ENCODE measurements at regions not wholly inside any gene's neighbourhood (a gene's known extent, or its start where the extent isn't known, plus 50 kb on each side); places are given as distances from the start of the nearest gene placed in this dataset.

DNA sequence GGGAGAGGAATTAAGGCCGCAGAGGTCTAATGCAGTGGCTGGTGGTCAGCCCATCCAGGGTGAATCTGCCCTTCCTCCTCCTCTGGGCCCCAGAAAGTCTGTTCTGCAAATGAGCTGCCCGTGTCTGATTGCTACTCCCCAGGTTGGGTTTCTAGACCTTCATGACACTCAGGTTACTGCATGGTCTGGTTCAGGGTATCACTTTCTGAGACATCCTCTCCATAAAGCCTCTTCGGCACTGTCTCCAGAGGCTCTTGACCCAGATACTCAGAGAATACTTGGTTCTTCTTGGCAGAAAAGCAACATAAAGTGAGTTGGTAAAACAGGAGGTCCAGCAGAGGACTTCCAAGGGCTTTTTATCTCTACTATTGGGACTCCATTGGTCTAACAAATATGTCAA lies 62.5 kb upstream of the GDNF start:
- Histone ChIP-seq H3K27ac (ENCODE audit: low read depth in 1 of 2, low read length in 2 of 2) (no peak overlapping the region), H3K9me3 (ENCODE audit: control insufficient read depth in 1 of 2, insufficient read depth in 1 of 2, low read length in 2 of 2) (peaks cover 6 to 9% of the 10 kb centered on the region in 2 experiments), H3K27me3 (ENCODE audit: control insufficient read depth in 1 of 2, insufficient read depth in 2 of 2, low read length in 2 of 2) (no peaks in the 10 kb centered on the region), H3K4me1 (ENCODE audit: insufficient read depth, low read length) (no peaks in the 10 kb centered on the region), H3K4me3 (ENCODE audit: low read length) (no peak overlapping the region), H3K36me3 (ENCODE audit: insufficient read depth, low read length) (no peaks in the 10 kb centered on the region)
- ChIA-PET POLR2A (no interaction called here), CTCF (no interaction called here)
- no peak overlapping the region for H3K4me3 Mint-ChIP-seq
- DNase-seq (no peak), ATAC-seq (ENCODE audit: poor library complexity) (no peak)
- peaks cover 12% of the 10 kb centered on the region for H3K27me3 Mint-ChIP-seq
- H3K4me1 Mint-ChIP-seq (ENCODE audit: low read depth), result no peaks in the 10 kb centered on the region
- H3K36me3 Mint-ChIP-seq (ENCODE audit: low read depth), result no peaks in the 10 kb centered on the region
- peaks cover 2% of the 10 kb centered on the region for H3K9me3 Mint-ChIP-seq
- H3K27ac Mint-ChIP-seq, result no peak overlapping the region
- TF ChIP-seq, protein P1, sequence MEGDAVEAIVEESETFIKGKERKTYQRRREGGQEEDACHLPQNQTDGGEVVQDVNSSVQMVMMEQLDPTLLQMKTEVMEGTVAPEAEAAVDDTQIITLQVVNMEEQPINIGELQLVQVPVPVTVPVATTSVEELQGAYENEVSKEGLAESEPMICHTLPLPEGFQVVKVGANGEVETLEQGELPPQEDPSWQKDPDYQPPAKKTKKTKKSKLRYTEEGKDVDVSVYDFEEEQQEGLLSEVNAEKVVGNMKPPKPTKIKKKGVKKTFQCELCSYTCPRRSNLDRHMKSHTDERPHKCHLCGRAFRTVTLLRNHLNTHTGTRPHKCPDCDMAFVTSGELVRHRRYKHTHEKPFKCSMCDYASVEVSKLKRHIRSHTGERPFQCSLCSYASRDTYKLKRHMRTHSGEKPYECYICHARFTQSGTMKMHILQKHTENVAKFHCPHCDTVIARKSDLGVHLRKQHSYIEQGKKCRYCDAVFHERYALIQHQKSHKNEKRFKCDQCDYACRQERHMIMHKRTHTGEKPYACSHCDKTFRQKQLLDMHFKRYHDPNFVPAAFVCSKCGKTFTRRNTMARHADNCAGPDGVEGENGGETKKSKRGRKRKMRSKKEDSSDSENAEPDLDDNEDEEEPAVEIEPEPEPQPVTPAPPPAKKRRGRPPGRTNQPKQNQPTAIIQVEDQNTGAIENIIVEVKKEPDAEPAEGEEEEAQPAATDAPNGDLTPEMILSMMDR (IDR thresholded peaks at IDR 0.05), result no peak
- intact Hi-C loops (cut with DNase I, micrococcal nuclease), result no loop called here

DNA sequence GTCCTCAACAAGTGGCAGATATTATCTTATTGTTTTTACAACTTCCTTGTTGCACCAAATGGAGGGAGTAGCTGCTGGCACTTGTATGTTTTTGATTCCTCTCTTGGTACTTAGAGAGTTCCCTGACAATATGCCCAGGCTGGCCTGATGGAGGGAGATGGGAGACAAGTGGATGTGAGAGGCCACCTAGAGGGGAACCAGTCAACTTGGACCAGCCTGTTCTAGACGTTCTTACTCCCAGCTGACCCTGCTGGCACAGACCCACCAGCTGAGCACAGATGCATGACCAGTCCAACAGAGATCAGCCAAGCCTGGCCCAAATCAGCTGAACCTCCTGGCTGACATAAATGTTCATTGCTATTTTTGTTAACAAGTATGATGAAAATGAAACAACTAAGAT lies 60.9 kb upstream of the GDNF start:
- no peak overlapping the region for H3K27ac Mint-ChIP-seq
- CTCF ChIA-PET, result no interaction called here

DNA sequence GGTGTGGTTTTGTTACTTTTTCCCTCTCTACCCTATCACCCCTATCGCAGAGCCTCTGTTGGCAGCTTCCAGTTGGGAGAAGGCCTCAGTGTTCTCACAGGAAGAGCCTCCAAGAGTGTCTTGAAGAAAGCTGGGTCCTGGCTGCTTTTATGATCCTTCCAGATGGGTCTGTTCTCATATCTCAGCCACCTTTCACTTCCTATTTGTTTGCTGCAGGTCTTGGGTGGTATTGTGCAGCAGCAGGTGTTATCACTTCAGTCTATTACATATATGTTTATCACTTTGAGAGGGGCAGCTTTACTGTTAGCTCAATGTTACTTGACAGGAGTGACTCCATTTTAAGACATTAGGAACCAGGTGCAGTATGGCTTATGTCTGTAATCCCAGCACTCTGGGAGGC lies 59.2 kb upstream of the GDNF start:
- TF ChIP-seq, protein P1 (IDR thresholded peaks at IDR 0.05), result no peak
- no peaks in the 10 kb centered on the region for H3K27me3 ChIP-seq (ENCODE audit: control insufficient read depth in 1 of 2, insufficient read depth in 2 of 2, low read length in 2 of 2)
- H3K36me3 ChIP-seq (ENCODE audit: insufficient read depth, low read length), result no peaks in the 10 kb centered on the region
- CTCF ChIA-PET, result no interaction called here
- intact Hi-C loops (cut with DNase I, micrococcal nuclease), result no loop called here
- no peak for DNase-seq
- ATAC-seq (ENCODE audit: poor library complexity), result no peak
- Mint-ChIP-seq H3K4me3 (no peak overlapping the region), H3K4me1 (ENCODE audit: low read depth) (no peaks in the 10 kb centered on the region), H3K9me3 (no peaks in the 10 kb centered on the region), H3K36me3 (ENCODE audit: low read depth) (no peaks in the 10 kb centered on the region), H3K27me3 (no peaks in the 10 kb centered on the region), H3K27ac (no peak overlapping the region)
- H3K27ac ChIP-seq (ENCODE audit: low read depth in 1 of 2, low read length in 2 of 2), result no peak overlapping the region
- no peaks in the 10 kb centered on the region for H3K4me1 ChIP-seq (ENCODE audit: insufficient read depth, low read length)
- POLR2A ChIA-PET, result no interaction called here
- H3K9me3 ChIP-seq (ENCODE audit: control insufficient read depth in 1 of 2, insufficient read depth in 1 of 2, low read length in 2 of 2), result peaks cover 4 to 6% of the 10 kb centered on the region in 2 experiments
- no peak overlapping the region for H3K4me3 ChIP-seq (ENCODE audit: low read length)

More for the DNA sequence above, 60.9 kb upstream of the GDNF start:
- H3K9me3 ChIP-seq (ENCODE audit: control insufficient read depth in 1 of 2, insufficient read depth in 1 of 2, low read length in 2 of 2), result peaks cover 6% of the 10 kb centered on the region in 2 experiments
- no peaks in the 10 kb centered on the region for H3K36me3 ChIP-seq (ENCODE audit: insufficient read depth, low read length)
- intact Hi-C loops (cut with DNase I, micrococcal nuclease), result no loop called here
- TF ChIP-seq, protein P1 (IDR thresholded peaks at IDR 0.05), result no peak
- Mint-ChIP-seq H3K4me3 (no peak overlapping the region), H3K4me1 (ENCODE audit: low read depth) (no peaks in the 10 kb centered on the region), H3K36me3 (ENCODE audit: low read depth) (no peaks in the 10 kb centered on the region), H3K9me3 (no peaks in the 10 kb centered on the region), H3K27me3 (peaks cover 3% of the 10 kb centered on the region)
- no peak overlapping the region for H3K4me3 ChIP-seq (ENCODE audit: low read length)
- POLR2A ChIA-PET, result no interaction called here
- ATAC-seq (ENCODE audit: poor library complexity) (no peak), DNase-seq (no peak)
- no peak overlapping the region for H3K27ac ChIP-seq (ENCODE audit: low read depth in 1 of 2, low read length in 2 of 2)
- H3K27me3 ChIP-seq (ENCODE audit: control insufficient read depth in 1 of 2, insufficient read depth in 2 of 2, low read length in 2 of 2), result no peaks in the 10 kb centered on the region
- no peaks in the 10 kb centered on the region for H3K4me1 ChIP-seq (ENCODE audit: insufficient read depth, low read length)

Data from CD4-positive, alpha-beta T cell (primary cell).